ENCODE measurements at regions not wholly inside any gene's neighbourhood (a gene's known extent, or its start where the extent isn't known, plus 50 kb on each side); places are given as distances from the start of the nearest gene placed in this dataset.
A peak's percentile ranks its signal among the peaks of the same experiment; 100 is the strongest.
"Not testable (repeated sequence)": the region's sequence is repeated elsewhere in the genome, so short reads cannot be mapped to it uniquely, and the experiment has no call there.

DNA sequence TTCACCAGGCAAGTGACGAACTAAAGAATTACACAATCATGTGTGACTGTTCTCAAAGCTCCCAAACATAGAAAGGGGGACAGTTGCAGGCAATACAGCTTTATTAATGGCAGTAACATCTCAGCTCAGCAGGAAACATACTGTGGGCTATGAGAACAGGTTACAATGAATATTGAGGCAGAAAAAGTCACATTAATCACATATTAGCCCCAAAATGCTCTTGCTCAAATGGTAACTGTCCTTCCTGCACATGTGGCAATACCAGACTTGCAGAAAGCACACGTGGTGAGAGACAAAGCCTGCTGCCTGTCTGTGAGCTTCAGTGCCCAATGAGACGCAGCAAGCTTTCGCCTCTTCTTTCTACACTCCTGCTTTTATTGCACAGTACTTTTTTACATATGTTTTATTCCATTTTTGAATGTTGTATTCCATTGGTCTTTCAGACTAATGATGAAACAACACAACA is 104.9 kb upstream of the ACBD5 start:
- no peak for DNase-seq (ENCODE audit: low read depth in 2 of 2)

DNA sequence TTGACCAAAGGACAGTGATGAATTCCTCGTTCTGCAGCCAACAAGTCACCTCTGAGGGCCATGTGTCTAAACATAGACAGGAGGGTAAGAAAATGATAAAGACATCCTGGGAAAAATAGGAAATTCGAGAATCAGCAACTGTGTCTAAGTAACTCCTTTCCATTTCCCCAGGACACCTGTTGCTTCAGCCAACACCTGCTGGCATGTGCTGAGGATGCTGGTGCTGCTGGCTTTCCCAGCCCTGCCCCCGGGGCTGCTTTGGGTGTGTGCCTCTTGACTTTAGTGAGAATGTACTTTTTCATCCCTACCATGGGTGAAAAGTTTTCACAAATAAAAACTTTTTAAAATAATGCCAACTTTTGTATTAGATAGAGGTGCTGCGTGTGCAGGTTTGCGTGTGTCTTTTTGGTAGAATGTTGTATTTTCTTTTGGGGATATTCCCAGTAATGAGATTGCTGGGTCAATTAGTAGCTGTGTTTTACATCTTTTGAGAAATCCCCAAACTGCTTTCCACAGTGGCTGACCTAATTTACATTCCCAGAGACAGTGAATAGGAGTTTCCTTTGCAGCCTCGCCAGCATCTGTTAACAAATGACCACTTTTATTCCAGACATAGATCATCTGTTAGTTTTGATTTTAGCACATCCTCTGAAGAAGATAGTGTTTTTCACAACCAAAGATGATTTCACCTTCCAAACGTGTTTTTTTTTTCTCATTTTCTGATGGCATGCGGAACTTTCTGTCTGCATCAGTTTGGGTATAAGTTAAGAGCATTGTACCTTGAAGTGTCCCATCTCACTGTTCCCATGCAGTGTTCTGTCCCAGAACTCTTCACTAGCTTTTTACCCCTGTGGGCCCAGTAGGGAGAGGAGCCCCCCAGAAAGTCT is 104.2 kb upstream of the ACBD5 start:
- no peak for DNase-seq (ENCODE audit: low read depth in 2 of 2)

DNA sequence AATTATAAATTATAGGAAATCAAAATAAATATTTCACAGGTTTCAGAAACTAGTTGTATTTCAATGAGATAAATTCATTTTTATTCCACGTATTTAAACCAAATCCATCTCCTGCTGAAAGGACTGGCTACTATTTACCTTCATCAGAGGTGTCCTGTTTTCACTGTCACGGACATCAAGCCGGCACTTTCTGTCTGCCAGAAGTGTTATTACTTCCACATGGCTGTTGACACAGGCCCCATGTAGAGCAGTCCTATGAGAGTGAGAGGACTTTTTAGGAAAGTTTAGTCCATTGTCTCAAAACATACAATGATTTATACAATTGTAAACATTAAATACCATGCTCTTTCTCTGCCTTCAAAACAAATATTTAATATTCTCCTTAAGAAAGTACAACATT is 100.4 kb upstream of the ACBD5 start:
- no peak for DNase-seq (ENCODE audit: low read depth in 2 of 2)

DNA sequence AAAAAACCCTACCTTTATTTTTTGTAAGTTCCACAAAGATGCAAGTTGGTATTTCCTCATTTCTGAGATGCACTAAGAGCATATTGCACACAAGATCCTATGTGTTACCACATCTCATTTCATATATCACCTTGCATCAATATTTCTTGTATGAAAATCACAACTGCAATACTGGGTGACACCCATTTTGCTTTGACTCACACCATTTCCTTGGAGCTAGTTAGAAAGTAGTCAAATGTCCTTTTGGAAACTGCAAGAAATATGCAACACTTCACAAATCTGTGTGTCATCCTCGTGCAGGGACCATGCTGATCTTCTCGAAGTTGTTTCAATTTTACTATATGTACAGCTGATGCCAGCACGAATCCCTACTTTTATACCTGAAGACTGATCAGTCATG is 94.6 kb upstream of the ACBD5 start:
- not testable (repeated sequence) for DNase-seq (ENCODE audit: low read depth in 2 of 2)

DNA sequence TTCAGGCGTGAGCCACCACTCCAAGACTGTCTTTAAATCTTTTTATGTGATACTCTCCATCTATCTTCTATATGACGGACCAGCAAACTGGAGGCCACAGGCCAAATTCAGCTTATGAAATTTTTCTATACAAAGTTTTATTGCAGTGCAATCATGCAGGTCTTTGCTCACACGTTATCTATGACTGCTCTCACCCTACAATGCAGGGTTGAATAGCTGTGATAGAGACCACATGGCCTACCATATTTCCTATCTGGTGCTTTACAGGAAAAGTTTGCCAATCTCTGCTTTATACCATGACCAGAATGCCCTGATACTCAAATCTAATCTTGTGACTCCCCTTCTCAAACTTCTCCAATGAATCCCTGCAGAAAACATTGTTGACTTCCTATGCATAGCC is 89.5 kb upstream of the ACBD5 start:
- DNase-seq (ENCODE audit: low read depth in 2 of 2), result no peak

DNA sequence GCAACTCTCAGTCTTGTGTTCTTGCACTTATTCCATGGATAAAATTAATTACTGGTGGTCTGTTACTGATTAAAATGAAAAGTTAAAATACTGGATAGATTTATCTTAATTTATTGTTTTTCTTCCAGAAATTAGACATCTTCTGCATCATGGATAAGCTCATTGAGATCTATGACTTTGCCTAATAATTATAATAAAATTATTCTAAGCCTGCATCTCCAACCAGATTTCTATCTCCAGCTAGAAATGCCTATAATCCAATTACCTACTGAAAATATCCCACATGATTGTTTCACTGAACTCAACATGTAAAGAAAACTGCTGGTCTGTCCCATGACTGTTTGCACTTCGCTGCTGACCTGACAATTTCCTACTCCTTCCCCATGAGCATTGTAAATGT is 88.3 kb upstream of the ACBD5 start:
- DNase-seq (ENCODE audit: low read depth in 2 of 2), result no peak

DNA sequence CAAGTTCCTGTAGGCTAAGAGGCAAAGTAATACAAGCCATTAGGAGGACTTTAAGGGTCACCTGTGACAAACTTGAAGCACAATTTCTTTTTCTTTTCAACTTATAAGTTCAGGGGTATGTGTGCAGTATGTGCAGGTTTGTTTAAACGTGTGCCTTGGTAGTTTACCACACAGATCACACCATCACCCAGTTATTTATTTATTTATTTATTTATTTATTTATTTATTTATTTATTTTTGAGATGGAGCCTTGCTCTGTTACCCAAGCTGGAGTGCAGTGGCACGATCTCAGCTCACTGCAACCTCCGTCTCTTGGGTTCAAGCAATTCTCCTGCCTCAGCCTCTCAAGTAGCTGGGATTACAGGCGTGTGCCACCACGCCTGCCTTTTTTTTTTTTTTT is 86.2 kb upstream of the ACBD5 start:
- DNase-seq (ENCODE audit: low read depth in 2 of 2), result not testable (repeated sequence)

DNA sequence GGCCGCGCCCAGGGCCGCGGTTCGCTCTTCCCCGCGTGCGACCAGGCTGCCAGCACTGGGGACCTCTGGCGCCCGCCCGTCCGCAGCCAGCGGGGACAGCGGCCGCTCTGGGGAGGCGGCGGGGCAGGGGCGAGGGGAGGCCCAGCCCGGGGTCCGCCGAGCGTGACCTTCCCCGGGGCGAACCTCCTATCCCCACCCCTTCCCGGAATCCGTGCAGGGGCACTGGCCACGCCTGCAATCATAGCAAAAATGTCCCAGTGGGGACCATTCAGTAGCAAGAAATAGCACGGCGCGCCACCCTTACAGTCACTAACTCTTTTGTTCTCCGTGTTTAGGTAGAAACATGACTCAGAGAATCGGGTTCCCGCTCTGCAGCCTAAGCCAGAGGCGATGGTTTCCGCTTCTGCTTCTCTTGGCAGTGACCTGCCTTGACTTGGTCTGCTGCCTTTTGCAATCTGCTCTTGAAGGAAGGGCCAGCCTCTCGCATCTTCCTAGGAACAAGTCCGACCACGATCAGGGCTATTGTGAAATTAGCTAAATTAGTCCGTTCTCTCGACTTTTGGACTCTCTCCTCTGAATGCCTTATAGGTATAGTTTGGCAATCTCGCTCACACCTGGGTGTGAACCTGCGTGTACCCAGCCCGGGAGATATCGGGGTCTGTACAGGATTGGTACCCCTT is 79.3 kb upstream of the ACBD5 start:
- DNase-seq (ENCODE audit: low read depth in 2 of 2), result peak; percentile 5 to 17

DNA sequence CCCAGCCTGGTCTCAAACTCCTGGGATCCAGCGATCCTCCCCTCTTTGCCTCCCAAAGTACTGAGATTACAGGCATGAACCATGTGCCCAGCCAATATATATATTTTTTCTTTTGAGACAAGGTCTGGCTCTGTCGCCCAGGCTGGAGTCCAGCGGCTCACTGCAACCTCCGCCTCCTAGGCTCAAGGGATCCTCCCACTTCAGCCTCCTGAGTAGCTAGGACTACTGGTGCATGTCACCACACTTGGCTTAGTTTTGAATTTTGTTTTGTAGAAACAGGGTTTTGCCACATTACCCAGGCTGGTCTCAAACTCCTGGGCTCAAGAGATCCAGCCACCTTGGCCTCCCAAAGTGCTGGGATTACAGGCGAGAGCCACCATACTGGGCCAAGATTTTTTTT is 78.5 kb upstream of the ACBD5 start:
- DNase-seq (ENCODE audit: low read depth in 2 of 2), result not testable (repeated sequence)

DNA sequence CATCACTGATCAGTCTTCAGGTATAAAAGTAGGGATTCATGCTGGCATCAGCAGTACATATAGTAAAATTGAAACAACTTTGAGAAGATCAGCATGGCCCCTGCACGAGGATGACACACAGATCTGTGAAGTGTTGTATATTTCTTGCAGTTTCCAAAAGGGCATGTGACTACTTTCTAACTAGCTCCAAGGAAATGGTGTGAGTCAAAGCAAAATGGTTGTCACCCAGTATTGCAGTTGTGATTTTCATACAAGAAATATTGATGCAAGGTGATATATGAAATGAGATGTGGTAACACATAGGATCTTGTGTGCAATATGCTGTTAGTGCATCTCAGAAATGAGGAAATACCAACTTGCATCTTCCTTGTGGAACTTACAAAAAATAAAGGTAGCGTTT is 74.5 kb upstream of the ACBD5 start:
- not testable (repeated sequence) for DNase-seq (ENCODE audit: low read depth in 2 of 2)

DNA sequence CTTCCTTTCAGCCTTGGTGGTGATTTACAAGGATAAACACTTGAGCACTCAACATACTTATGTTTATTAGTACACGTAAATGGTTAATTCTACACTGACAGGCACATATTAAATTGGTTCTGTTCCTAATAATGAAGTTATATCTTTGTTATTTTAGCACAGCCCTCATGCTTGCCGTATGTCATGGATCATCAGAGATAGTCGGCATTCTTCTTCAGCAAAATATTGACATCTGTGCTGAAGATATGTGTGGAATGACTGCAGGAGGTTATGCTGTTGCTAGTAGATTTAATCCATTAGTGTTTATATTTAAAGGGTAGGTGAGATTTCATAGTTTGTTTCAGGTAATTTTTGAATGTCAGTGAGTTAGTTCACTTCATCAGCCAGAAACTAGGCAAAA is 73.0 kb upstream of the ACBD5 start:
- not testable (repeated sequence) for DNase-seq (ENCODE audit: low read depth in 2 of 2)

DNA sequence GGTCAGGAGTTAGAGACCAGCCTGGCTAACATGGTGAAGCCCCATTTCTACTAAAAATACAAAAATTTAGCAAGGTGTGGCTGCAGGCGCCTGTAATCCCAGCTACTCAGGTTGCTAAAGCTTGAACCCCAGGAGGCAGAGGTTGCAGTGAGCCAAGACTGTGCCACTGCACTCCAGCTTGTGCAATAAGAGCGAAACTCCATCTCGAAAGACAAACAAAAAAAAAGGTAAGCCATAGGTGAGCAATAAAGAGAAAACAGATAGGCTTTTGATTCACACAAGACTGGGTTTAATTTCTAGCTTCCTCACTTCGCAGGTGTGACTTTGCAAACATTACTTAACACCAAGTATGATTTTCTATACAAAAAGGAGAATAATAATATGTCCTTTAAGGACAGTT is 72.3 kb upstream of the ACBD5 start:
- DNase-seq (ENCODE audit: low read depth in 2 of 2), result no peak

DNA sequence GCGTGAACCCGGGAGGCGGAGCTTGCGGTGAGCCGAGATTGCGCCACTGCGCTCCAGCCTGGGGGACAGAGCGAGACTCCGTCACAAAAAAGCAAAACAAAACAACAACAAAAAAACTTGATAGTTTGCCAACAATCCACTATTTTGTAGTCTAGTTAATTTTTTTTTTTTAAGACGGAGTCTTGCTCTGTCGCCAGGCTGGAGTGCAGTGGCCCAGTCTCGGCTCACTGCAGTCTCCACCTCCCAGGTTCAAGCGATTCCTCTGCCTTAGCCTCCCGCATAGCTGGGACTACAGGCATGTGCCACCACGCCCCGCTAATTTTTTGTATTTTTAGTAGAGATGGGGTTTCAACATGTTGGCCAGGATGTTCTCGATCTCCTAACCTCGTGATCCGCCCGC is 71.2 kb upstream of the ACBD5 start:
- not testable (repeated sequence) for DNase-seq (ENCODE audit: low read depth in 2 of 2)

DNA sequence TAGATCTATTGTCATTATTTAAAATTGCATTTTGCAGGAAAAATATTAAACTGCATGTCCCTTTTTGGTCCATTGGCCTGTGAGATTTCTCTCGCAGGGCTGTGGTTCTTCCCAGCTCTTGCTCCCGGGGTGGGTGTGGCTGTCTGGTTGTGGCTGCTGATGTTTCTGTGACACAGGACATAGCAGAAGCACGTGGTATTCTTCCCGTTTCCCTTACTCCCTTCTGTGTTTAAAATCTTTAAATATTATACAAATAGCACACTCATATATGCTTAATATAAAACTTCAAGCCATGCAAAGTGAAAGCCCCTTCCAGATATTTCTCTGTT is 57.9 kb upstream of the ACBD5 start:
- DNase-seq (ENCODE audit: low read depth in 2 of 2), result not testable (repeated sequence)

DNA sequence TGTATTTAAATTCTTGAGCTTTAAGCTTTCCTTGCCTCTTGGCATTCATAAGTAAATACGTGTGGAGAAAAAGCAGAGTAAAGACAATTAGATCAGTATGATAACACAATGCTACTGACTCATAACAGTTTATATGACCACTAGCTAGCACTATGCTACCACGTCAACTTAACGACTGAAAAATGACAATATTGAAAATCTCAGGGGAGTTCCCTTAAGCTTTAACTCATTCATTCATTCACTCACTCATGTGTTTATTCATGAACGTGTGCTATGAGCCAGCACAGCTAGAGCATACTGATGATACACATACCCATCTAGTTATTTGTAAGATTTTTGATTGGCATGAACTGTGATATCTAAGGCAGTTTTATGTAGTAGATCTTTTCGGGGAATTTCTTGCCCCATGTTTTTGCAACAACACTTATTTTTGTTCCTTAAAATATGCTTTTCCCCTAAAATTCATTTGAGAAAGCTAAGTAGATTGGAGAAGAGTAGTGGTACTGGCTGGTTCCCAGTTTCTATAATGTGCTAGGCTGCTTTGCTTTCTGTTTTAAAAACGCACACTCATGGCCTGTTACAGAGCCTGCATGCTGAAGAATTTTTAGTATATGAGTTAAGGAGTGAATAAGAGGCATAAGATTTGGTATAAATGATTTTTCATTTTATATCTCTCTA is 57.4 kb upstream of the ACBD5 start:
- DNase-seq (ENCODE audit: low read depth in 2 of 2), result no peak

DNA sequence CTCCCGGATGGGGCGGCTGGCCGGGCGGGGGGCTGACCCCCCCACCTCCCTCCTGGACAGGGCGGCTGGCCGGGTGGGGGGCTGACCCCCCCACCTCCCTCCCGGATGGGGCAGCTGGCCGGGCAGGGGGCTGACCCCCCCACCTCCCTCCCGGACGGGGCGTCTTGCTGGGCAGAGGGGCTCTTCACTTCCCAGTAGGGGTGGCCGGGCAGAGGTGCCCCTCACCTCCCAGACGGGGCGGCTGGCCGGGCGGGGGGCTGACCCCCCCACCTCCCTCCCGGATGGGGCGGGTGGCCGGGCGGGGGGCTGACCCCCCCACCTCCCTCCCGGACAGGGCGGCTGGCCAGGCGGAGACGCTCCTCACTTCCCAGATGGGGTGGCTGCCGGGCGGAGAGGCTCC is 55.7 kb upstream of the ACBD5 start:
- not testable (repeated sequence) for DNase-seq (ENCODE audit: low read depth in 2 of 2)

DNA sequence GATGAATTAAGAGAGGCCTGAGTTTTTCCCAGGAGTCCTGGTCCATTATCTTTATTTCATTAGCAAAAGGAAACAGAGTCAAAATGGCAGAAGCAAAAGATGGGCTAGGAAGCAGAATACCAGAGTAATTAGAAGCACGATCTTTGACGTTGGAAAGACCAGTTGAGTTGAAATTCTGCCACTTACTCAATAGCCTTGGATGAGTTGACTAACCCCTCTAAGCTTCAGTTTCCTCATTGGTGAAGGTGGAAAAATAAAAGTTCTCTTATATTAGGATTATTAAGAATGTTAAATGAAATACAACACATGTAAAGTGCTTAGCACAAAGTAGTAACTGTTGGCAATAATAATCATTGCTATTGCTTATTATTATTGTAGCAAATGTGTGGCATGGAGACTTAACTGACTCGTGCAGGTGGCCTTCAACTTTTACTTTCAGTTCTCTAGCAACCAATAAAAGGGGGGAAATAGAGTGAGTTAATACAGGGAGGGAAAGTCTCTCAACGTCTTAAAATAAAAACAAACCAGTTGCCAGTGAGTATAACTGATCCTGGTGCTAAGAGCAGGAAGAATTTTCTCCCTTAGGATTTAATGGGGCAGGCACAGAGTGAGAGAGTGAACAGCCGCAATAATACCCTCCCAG is 50.8 kb upstream of the ACBD5 start:
- DNase-seq (ENCODE audit: low read depth in 2 of 2), result not testable (repeated sequence)

Data from lung microvascular endothelial cell (primary cell).